Omental fat pad (tissue), 3 donors: ENCODE measurements at regions not wholly inside any gene's neighbourhood (a gene's known extent, or its start where the extent isn't known, plus 50 kb on each side); places are given as distances from the start of the nearest gene placed in this dataset.

ENCODE experiments used
- ATAC-seq: fragments of 150-250 bp; one replicate; pipeline ENCODE4 v1.9.1; 2016; ENCODE audit warnings: mild to moderate bottlenecking, moderate library complexity; ENCODE audit not compliant: low FRiP score
- DNase-seq: peaks from one replicate; pipeline ENCODE4 v3.0.0-alpha.2; 2019; ENCODE audit warnings: low spot score
- CTCF ChIP-seq, 3 donors: fragments of 450-650 bp; IDR thresholded peaks; one replicate each; pipeline ENCODE4 v1.5.1; 2016 to 2017; ENCODE audit warnings: antibody characterized with exemption in 3 of 3, mild to moderate bottlenecking in 3 of 3, moderate library complexity in 2 of 3

GRCh38 chrX:10070714-10071436 is 85.9 kb upstream of the CLCN4 start:
- ATAC-seq, result no peak
- no peak for DNase-seq
- TF ChIP-seq CTCF (IDR thresholded peaks at IDR 0.05), result no peak

DNA sequence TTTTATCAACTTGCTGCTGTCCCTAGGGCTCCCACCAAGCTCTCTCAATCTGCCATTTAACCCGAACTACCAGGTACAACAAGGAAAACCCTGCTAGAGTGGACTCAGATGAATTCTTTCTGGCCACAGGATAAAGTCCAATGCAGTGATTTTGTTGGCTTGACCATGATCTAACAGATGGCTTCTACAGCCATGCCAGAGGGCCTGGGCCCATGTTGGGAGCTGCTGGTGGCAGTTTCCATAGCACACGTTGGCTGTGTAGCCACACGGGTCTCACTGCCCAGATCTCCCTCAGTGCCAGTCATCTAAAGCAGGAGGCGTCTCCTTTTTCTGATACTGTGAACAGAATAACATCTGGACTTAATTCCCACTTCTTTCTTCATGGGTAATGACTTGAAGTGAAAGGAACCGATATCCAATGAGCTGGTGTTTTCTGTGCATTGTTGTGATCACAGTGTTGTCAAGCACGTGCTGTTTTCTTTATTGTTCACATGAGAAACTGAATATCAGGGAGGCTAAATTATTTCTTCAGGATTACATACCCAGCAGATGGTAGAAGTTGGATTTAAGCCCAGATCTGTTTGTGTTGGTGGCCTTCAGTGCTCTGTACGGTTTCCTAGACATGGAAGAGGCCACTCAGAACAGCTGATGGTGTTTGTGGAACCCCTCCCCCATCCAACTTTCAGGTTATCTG is 85.2 kb upstream of the CLCN4 start:
- no peak for DNase-seq
- ATAC-seq, result no peak
- TF ChIP-seq CTCF (IDR thresholded peaks at IDR 0.05), result no peak

DNA sequence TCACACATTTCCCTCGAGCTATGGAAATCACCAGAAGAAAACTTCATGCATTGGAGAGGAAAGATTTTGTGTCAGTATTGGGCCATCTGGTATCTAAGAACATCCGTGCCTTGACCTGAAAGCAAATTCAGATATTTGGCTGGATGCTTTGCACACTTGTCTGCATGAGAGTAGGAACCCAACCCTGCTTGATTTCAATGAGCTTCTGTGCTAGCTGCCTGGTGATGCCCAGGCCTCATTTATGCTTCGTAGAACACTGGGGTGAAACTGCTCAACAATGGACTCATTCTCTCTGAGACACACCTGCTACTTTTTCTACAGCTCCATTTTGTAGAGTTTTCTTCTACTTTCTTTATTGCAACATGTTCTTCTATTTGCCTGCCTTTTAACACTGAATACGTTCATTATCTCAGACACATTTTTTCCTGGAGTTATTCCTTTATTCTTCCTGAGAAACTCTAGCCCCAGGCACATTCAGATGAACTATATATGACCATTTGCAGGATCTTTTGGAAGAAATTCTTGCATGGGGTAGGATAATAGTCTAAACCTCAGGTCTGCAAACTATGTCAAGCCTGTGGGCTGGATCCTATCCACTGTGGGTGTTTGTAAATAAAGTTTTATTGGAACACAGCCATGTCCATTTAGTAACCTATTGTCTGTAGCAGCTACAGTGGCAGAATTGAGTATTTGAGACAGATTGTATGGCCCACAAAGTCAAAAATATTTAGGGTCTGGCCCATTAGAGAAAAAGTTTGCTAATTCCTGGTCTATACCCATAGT is 83.8 kb upstream of the CLCN4 start:
- ATAC-seq (no peak), DNase-seq (no peak)
- no peak for TF ChIP-seq CTCF (IDR thresholded peaks at IDR 0.05)

DNA sequence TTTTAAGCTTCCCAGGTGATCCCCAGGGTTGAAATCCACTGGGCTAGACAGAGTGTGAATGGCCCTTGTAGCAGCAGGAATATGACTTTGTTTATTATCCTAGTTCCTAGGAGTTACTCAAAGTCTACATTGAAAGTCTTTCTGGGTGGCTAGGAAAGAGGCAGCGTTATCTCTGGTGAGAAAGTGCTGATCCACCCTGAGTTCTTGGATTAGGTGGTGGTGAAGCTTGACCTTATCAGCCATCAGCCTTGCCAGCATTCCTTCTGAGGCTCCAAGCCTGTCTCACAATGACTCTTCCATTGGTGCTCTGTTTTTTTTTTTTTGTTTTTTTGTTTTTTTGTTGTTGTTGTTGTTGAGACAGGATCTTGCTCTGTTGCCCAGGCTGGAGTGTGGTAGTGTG is 83.1 kb upstream of the CLCN4 start:
- TF ChIP-seq CTCF (IDR thresholded peaks at IDR 0.05), result no peak
- ATAC-seq (no peak), DNase-seq (no peak)

- no peak for TF ChIP-seq CTCF (IDR thresholded peaks at IDR 0.05)
- DNase-seq (no peak), ATAC-seq (no peak)
Observed at GRCh38 chrX:10074241-10074941, 82.4 kb upstream of the CLCN4 start.

DNA sequence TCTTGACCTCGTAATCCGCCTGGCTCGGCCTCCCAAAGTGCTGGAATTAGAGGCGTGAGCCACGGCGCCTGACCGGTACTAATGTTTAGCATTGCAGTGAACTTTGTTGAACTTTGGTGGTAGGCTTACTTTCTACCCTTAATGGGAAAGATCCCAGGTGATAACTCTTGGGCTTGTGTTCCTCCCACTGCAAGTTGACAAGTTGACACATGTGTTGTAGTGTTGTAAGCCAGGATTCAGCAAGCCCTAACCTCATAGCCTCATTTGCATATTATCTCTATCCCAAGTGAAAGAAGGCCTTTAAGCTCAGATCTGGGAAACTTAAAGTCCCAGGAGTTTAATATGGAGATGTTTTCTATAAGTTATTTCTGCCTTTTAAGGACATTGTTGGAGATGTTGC is 80.0 kb upstream of the CLCN4 start:
- ATAC-seq, result no peak

More for the DNA sequence above, 80.0 kb upstream of the CLCN4 start:
- no peak for DNase-seq
- TF ChIP-seq CTCF (IDR thresholded peaks at IDR 0.05), result no peak
